HepG2 (cell line): ENCODE measurements at regions not wholly inside any gene's neighbourhood (a gene's known extent, or its start where the extent isn't known, plus 50 kb on each side); places are given as distances from the start of the nearest gene placed in this dataset.
"Not testable (repeated sequence)": the region's sequence is repeated elsewhere in the genome, so short reads cannot be mapped to it uniquely, and the experiment has no call there.

Source experiments
- ATAC-seq: fragments of 200-7000 bp; cut with Tn5 transposase; 3 replicates; pipeline ENCODE4 v1.9.1; 2020; ENCODE audit warnings: mild to moderate bottlenecking, moderate library complexity
- BruUV-seq: library from RNA; stranded (reverse); fragments of 400-500 nt; replicated peaks from 2 replicates; lab custom pipeline; 2021; lab: Mats Ljungman, UMichigan
- CTCF ChIA-PET: fragments of 300-600 bp; formaldehyde crosslinking; extraction: SDS; loops from one replicate; lab custom pipeline; 2021; ENCODE audit warnings: low total read pairs, inconsistent platforms, low intra/inter-chr PET ratio; lab: Yijun Ruan, JAX
- POLR2A ChIA-PET: fragments of 350-600 bp; sonication (Branson Sonifier 250); formaldehyde crosslinking; loops from one replicate; lab custom pipeline; 2020; ENCODE audit warnings: antibody characterized with exemption, inconsistent platforms; lab: Yijun Ruan, JAX
- DNase-seq: peaks from one replicate; pipeline ENCODE4 v3.0.0-alpha.2; 2015; ENCODE audit warnings: low spot score
- FAIRE-seq: peaks from 3 replicates; lab custom pipeline; 2011; peaks lifted over from hg19 to GRCh38; lab: Jason Lieb, UNC
- H2AFZ ChIP-seq: one replicate; pipeline ENCODE4 v1.6.1; 2011; ENCODE audit warnings: low read length, inconsistent platforms
- H3K27ac ChIP-seq: fragments of 300-600 bp; 3 replicates; pipeline ENCODE4 v1.8.0; 2011; ENCODE audit warnings: mixed run types, mild to moderate bottlenecking, mixed read lengths, low read length, inconsistent platforms; ENCODE audit not compliant: insufficient read depth; ENCODE audit errors: extremely low read length
- H3K27me3 ChIP-seq, 2 experiments: fragments of 200-600 bp in 1 of 2; 2 replicates in 1 of 2; 3 replicates in 1 of 2; pipeline versions ENCODE4 v1.6.0 to v1.8.0; 2011; ENCODE audit warnings: low read length in 2 of 2, mild to moderate bottlenecking in 2 of 2, moderate library complexity in 2 of 2, inconsistent platforms in 1 of 2; ENCODE audit not compliant: insufficient read depth in 2 of 2, control insufficient read depth in 1 of 2
- H3K36me3 ChIP-seq, 2 experiments: fragments of 200-600 bp in 1 of 2; replicated peaks in 1 of 2; 2 replicates in 1 of 2; 3 replicates in 1 of 2; pipeline versions ENCODE4 v1.5.1 to v1.8.0; 2011; ENCODE audit warnings: low read length in 2 of 2, inconsistent platforms in 1 of 2; ENCODE audit not compliant: insufficient read depth in 2 of 2, control insufficient read depth in 1 of 2
- H3K4me1 ChIP-seq: 2 replicates; pipeline ENCODE4 v1.5.1; 2012; ENCODE audit warnings: low read length, inconsistent platforms; ENCODE audit not compliant: insufficient read depth
- H3K4me2 ChIP-seq: 2 replicates; pipeline ENCODE4 v1.6.0; 2011; ENCODE audit warnings: low read depth, low read length, inconsistent platforms
- H3K4me3 ChIP-seq, 3 experiments: fragments of 200-600 bp in 1 of 3; sonication (generic), shearing (Covaris generic) in 1 of 3; replicated peaks in 1 of 3; 2 replicates each; pipeline ENCODE4 v1.5.1; 2011 to 2016; ENCODE audit warnings: low read length in 3 of 3, inconsistent platforms in 2 of 3, low read depth in 2 of 3, mild to moderate bottlenecking in 2 of 3, control low read depth in 1 of 3, mixed read lengths in 1 of 3; ENCODE audit not compliant: insufficient read depth in 1 of 3
- H3K79me2 ChIP-seq: one replicate; pipeline ENCODE4 v1.6.1; 2011; ENCODE audit warnings: low read length, inconsistent platforms; ENCODE audit not compliant: insufficient read depth
- H3K9ac ChIP-seq: 2 replicates; pipeline ENCODE4 v1.6.0; 2011; ENCODE audit warnings: mild to moderate bottlenecking, low read depth, low read length, inconsistent platforms; ENCODE audit not compliant: insufficient read depth
- H3K9me3 ChIP-seq: 2 replicates; pipeline ENCODE4 v1.5.1; 2012; ENCODE audit warnings: mild to moderate bottlenecking, low read length
- H4K20me1 ChIP-seq: 2 replicates; pipeline ENCODE4 v1.6.0; 2011; ENCODE audit warnings: inconsistent platforms, mild to moderate bottlenecking, low read length, moderate library complexity; ENCODE audit not compliant: insufficient read depth
- AGO2 ChIP-seq: fragments of 200-400 bp; formaldehyde crosslinking; optimal IDR thresholded peaks from 2 replicates; pipeline ENCODE3; 2017; ENCODE audit warnings: mild to moderate bottlenecking, low read depth, low read length, moderate library complexity
- ESRRA ChIP-seq: sonication (generic); formaldehyde crosslinking; IDR thresholded peaks from 2 replicates; pipeline ENCODE4 v1.5.1; 2020; ENCODE audit warnings: mild to moderate bottlenecking, low read depth, missing genetic modification reagents
- HNF4A ChIP-seq: sonication (generic); formaldehyde crosslinking; IDR thresholded peaks from 2 replicates; pipeline ENCODE4 v1.4.0; 2020; ENCODE audit warnings: missing genetic modification reagents
- NFKBIZ ChIP-seq: IDR thresholded peaks from 2 replicates; pipeline ENCODE4 v1.6.1; 2018; ENCODE audit warnings: missing genetic modification reagents, missing compliant biosample characterization
- SIX4 ChIP-seq: sonication (generic); formaldehyde crosslinking; IDR thresholded peaks from 2 replicates; pipeline ENCODE4 v1.4.0; 2020; ENCODE audit warnings: missing genetic modification reagents
- ZFP82 ChIP-seq: sonication (generic); formaldehyde crosslinking; IDR thresholded peaks from 2 replicates; pipeline ENCODE4 v1.5.1; 2020; ENCODE audit warnings: mild to moderate bottlenecking, missing genetic modification reagents, borderline replicate concordance
- ZNF138 ChIP-seq: sonication (generic); formaldehyde crosslinking; IDR thresholded peaks from 2 replicates; pipeline ENCODE4 v1.5.0; 2020; ENCODE audit warnings: mild to moderate bottlenecking, low read depth, missing genetic modification reagents
- ZNF24 ChIP-seq: fragments of 450-650 bp; IDR thresholded peaks from 2 replicates; pipeline ENCODE4 v1.6.1; 2017; ENCODE audit warnings: antibody characterized with exemption, mild to moderate bottlenecking
- WGBS: methylation state at CpG from one replicate; pipeline ENCODE4 v1.1.6; 2017; ENCODE audit warnings: low lambda C conversion rate; 5-methylcytosine and 5-hydroxymethylcytosine counted together
- in situ Hi-C: cut with HindIII; loops from 2 replicates; pipeline ENCODE4 v1.10.0; 2017; ENCODE audit warnings: low pct_unique_long_range_greater_than_20kb; ENCODE audit not compliant: extremely low pct_ligation_motif_present
- intact Hi-C: fragments of 100-400 bp; cut with micrococcal nuclease; formaldehyde crosslinking; loops from one replicate; pipeline ENCODE4 v1.10.0; 2022; ENCODE audit not compliant: unreplicated experiment
- TF ChIP-seq, protein P1 (sequence below): sonication (generic); formaldehyde crosslinking; IDR thresholded peaks from 2 replicates; pipeline ENCODE4 v1.8.0; 2022; ENCODE audit warnings: missing genetic modification reagents, mild to moderate bottlenecking, borderline replicate concordance

DNA sequence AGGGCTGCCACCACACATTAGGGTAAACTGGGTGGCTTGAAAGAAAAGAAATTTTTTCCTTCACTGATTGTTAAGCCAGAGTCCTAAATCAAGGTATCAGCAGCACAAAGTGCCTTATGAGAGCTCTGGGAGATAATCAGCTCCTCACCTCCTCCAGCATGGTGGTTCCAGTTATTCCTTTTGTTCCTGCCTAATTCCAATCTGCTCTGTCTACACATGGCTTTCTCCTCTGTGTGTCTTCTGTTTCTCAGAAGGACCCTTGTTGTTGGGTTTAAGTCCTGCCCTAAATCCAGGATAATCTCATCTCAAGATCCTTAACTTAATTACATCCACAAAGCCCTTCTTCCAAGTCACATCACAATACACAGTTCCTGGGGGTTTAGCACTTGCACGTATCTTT, 1352.0 kb upstream of the CDH9 start (continued):
- no peak for TF ChIP-seq NFKBIZ (CRISPR knock-in tag)
- TF ChIP-seq ZNF138: no peak
- TF ChIP-seq, protein P1, sequence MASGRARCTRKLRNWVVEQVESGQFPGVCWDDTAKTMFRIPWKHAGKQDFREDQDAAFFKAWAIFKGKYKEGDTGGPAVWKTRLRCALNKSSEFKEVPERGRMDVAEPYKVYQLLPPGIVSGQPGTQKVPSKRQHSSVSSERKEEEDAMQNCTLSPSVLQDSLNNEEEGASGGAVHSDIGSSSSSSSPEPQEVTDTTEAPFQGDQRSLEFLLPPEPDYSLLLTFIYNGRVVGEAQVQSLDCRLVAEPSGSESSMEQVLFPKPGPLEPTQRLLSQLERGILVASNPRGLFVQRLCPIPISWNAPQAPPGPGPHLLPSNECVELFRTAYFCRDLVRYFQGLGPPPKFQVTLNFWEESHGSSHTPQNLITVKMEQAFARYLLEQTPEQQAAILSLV (CRISPR knock-in tag): no peak
- no peak for TF ChIP-seq ESRRA (CRISPR knock-in tag)
- no peak for TF ChIP-seq SIX4 (CRISPR knock-in tag)
- TF ChIP-seq AGO2: no peak
- TF ChIP-seq HNF4A: no peak
- no peak for TF ChIP-seq ZNF24
- TF ChIP-seq ZFP82 (CRISPR knock-in tag): no peak
- TF ChIP-seq, all 625 proteins: peak for 0

- 33% methylated on average over 3 of the region's 3 CpGs for WGBS
- CTCF ChIA-PET, H3K4me1 ChIP-seq, in situ Hi-C loops, FAIRE-seq, DNase-seq, H3K27ac ChIP-seq, H3K27me3 ChIP-seq, H4K20me1 ChIP-seq, POLR2A ChIA-PET, H3K4me2 ChIP-seq, H3K4me3 ChIP-seq, intact Hi-C loops, H2AFZ ChIP-seq, BruUV-seq, H3K79me2 ChIP-seq, H3K36me3 ChIP-seq, H3K9ac ChIP-seq, ATAC-seq, H3K9me3 ChIP-seq: not testable (repeated sequence)
Observed at GRCh38 chr5:28389727-28390126, 1351.3 kb upstream of the CDH9 start.
